GM10248 (cell line): ENCODE measurements at regions not wholly inside any gene's neighbourhood (a gene's known extent, or its start where the extent isn't known, plus 50 kb on each side); places are given as distances from the start of the nearest gene placed in this dataset.

ENCODE experiments used
- CTCF ChIA-PET: fragments of 300-600 bp; sonication (Branson Sonifier 250); formaldehyde crosslinking; extraction: SDS; loops from one replicate; lab custom pipeline; 2021; ENCODE audit warnings: antibody characterized with exemption; lab: Yijun Ruan, JAX
- POLR2A ChIA-PET: fragments of 350-650 bp; sonication (Branson Sonifier 250); formaldehyde crosslinking; extraction: SDS; loops from one replicate; lab custom pipeline; 2020; ENCODE audit warnings: antibody characterized with exemption; lab: Yijun Ruan, JAX
- DNase-seq: peaks from one replicate; pipeline ENCODE4 v3.0.0; 2012; ENCODE audit errors: extremely low spot score
- TF ChIP-seq, protein P1 (sequence below): IDR thresholded peaks from 2 replicates; pipeline ENCODE4 v1.5.1; 2012; ENCODE audit warnings: mild to moderate bottlenecking, low read depth; ENCODE audit errors: extremely low read depth, missing control alignments, control extremely low read depth

- TF ChIP-seq, protein P1, sequence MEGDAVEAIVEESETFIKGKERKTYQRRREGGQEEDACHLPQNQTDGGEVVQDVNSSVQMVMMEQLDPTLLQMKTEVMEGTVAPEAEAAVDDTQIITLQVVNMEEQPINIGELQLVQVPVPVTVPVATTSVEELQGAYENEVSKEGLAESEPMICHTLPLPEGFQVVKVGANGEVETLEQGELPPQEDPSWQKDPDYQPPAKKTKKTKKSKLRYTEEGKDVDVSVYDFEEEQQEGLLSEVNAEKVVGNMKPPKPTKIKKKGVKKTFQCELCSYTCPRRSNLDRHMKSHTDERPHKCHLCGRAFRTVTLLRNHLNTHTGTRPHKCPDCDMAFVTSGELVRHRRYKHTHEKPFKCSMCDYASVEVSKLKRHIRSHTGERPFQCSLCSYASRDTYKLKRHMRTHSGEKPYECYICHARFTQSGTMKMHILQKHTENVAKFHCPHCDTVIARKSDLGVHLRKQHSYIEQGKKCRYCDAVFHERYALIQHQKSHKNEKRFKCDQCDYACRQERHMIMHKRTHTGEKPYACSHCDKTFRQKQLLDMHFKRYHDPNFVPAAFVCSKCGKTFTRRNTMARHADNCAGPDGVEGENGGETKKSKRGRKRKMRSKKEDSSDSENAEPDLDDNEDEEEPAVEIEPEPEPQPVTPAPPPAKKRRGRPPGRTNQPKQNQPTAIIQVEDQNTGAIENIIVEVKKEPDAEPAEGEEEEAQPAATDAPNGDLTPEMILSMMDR = no peak
- no peak for DNase-seq
- ChIA-PET CTCF (no interaction called here), POLR2A (no interaction called here)
Observed at GRCh38 chr2:150046211-150046610, 441.3 kb downstream of the RND3 start.

DNA sequence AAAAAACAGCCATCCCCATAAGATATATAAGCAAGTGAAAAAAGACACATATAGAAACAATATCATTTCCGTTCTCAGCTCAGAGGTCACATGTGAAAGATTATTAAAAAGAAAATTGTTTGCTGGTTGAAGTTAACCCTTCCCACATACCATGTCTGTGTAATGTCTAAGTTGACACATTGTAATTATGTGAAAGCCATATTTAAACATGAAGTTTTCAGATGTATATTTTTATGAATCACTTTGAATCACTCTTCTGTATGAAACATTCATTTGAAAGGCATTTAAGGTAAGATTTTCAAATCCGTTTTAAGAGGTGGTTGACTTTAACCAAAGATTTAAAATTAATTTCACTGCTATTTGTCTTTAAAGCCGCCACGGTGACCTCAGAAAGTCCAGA lies 441.9 kb downstream of the RND3 start:
- no peak for DNase-seq
- ChIA-PET POLR2A (no interaction called here), CTCF (no interaction called here)
- TF ChIP-seq, protein P1 = no peak

- ChIA-PET POLR2A (no interaction called here), CTCF (interaction anchor here (1.4 kb wide), 1 partner anchor 18 kb away, joined by 5 read pairs; no protein-coding TSS in a partner anchor)
- TF ChIP-seq, protein P1 = no peak
- no peak for DNase-seq
Observed at GRCh38 chr2:150043172-150043500, 444.3 kb downstream of the RND3 start.

DNA sequence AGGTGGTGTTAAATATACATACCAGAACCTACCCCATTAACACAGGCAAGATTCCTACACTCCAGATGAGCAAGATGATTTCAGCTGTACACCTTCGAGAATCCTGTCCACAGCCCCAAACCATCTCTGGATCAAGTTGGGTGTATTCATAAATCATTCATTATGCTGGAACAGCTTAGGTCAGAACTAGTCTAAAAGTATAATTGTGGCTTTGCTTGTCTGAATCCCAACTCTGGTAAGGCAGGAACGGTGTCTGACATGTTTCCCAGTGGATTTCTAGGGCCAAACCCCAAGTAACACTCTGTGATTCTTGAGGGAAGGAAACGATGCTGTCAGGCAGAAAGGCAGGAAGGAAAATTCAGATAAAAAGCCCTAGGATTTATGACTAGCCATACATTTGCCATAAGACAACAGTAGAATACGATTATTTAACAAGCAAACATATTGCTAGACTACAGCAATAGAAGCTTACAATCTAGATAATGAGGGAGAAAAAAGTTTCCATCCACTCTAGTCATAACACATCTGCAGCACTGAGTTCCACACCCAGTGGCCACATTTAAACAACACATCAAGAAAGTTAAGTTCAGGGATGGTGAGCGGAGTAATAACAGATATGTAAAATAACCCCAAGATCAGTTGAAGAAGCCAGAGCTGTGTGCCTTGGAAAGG lies 444.8 kb downstream of the RND3 start:
- DNase-seq = no peak
- POLR2A ChIA-PET = no interaction called here
- TF ChIP-seq, protein P1 = no peak
- CTCF ChIA-PET = interaction anchor here (1.4 kb wide), 1 partner anchor 18 kb away, joined by 5 read pairs; no protein-coding TSS in a partner anchor

DNA sequence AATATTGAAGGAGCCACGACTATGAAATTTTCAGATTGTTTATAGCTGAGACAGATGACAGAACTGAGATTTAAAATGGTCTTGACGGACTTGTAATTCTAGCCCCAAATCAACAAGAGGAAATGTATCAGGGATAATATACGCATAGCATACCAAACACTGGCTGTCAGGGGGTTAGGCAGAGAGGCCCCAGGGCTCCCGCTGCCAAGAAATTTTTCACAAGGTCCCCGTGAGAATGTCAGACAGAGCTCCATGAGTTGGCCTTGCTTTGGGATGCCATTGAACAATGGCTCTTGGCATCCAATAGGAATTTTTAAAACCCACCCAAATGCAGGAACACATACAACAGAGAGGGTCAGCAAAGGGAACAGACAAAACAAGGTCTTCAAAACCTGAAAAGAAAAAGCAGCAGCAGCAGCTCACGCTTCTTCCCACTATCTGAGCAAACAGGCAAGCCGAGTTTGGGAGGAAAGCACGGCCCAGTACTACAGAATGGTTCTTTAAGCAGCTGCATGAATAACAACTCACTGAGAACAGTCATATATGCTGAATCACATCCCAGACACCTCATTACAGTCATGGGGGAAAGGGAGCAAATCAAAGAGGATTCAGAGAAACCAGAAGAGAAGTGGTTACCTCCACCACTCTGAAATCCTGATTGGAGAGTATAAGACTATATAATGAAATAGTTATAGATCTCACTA lies 445.6 kb downstream of the RND3 start:
- POLR2A ChIA-PET = no interaction called here
- TF ChIP-seq, protein P1 = no peak
- CTCF ChIA-PET = no interaction called here
- DNase-seq = no peak

DNA sequence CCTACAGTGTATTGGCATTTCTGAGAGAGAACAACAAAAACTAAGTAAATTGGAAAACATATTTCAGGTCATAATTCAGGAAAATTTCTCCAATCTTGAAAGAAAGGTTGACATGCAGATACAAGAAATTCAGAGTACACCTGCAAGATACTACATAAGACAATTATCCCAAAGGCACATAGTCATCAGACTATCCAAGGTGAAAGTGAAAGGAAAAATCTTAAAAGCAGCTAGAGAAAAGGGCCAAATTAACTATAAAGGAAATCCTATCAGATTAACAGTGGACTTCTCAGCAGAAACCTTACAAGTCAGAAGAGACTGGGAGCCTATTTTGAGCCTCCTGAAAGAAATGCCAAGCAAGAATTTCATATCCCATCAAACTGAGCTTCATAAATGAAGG lies 449.0 kb upstream of the MMADHC start:
- TF ChIP-seq, protein P1 = no peak
- no peak for DNase-seq
- ChIA-PET POLR2A (no interaction called here), CTCF (interaction anchor here (3.4 kb wide), 1 partner anchor 15 kb away, joined by 11 read pairs; no protein-coding TSS in a partner anchor)
